Skin epidermis (tissue), 12 donors: ENCODE measurements at regions not wholly inside any gene's neighbourhood (a gene's known extent, or its start where the extent isn't known, plus 50 kb on each side); places are given as distances from the start of the nearest gene placed in this dataset.

ENCODE experiments used
- H3K27ac ChIP-seq, 21 experiments: fragments of 200-600 bp; sonication (generic) in 11 of 21; one replicate each; pipeline ENCODE4 v1.5.0; 2020; ENCODE audit warnings: mild to moderate bottlenecking in 3 of 21, inconsistent platforms in 2 of 21, moderate library complexity in 2 of 21
- H3K4me3 ChIP-seq, 7 experiments: fragments of 200-600 bp; sonication (generic) in 2 of 7; one replicate each; pipeline ENCODE4 v1.5.0; 2020; ENCODE audit warnings: inconsistent platforms in 2 of 7, mild to moderate bottlenecking in 2 of 7, moderate library complexity in 1 of 7

DNA sequence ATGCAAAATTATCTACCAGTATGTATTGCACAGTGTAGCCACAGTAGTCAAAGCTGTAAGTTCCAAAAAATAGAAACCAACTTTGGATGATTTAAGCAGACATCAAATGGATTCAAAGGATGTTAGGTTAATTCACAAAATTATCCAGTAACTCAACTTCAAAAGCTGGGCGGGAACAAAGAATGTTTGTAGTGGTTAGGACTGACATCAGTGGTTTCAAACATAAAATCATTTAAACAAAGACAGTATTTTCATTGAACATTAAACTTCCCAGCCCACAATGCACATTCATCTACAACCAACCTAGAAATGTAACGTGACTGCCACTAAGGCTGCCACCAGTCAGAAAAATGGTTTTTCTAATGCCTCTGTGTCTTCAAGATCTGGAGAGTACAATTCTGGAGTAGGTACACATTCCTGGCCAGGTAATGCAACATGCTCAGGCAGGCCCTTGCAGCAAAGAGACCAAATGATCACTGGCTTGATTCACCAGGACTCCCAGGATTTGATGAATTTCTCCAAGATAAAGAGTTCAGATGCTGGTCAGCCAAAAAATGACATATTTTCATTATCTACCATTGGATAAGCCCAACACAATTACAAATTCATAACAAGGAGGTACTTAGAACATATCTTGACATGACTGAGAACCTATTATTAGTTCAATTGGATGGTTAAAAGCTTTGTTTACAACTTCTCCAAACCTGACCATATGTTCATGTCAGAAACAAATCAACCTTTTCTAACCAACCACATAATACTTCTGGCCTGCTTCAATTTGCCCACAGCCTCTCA lies 189.8 kb upstream of the CNTN4 start:
- no peak overlapping the region for H3K27ac ChIP-seq
- H3K4me3 ChIP-seq = no peak overlapping the region

DNA sequence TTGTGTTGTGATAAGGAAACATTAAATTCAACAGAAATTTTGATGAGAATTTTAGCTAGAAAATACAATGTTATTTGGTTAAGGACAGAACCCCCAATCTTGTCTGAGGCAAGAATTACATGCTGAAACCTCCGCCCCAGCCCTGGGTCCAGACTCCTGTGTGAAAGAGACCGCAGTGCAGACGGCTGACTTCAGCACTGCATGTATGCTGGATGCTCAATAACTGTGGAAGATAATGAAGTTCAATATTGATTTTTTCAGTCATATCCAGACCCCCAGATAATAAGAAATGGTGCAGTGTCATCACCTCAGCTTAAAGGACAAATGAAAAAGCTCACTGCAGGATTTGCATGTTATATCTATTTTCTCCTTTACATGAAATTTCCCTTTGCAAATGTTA lies 188.3 kb upstream of the CNTN4 start:
- no peak overlapping the region for H3K4me3 ChIP-seq
- H3K27ac ChIP-seq = no peak overlapping the region

DNA sequence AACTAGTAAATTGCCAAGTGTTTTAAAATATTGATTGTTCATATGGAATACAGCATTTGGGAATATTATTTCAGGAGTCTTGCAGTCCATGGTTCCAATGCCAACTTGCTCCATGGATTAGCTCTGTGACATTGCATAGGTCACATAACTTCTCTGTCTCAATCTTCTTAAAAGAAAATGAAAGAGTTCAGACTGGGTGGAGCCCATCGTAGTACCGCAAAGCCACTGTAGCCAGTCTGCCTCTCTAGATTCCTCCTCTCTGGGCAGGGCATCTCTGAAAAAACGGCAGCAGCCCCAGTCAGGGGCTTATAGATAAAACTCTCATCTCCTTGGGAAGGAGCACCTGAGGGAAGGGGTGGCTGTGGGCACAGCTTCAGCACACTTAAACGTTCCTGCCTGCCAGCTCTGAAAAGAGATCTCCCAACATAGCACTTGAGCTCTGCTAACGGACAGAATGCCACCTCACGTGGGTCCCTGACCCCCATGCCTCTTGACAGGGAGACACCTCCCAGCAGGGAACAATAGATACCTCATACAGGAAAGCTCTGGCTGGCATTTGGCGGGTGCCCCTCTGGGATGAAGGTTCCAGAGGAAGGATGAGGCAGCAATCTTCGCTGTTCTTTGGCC lies 168.8 kb upstream of the CNTN4 start:
- Histone ChIP-seq H3K27ac (no peak overlapping the region), H3K4me3 (no peak overlapping the region)

DNA sequence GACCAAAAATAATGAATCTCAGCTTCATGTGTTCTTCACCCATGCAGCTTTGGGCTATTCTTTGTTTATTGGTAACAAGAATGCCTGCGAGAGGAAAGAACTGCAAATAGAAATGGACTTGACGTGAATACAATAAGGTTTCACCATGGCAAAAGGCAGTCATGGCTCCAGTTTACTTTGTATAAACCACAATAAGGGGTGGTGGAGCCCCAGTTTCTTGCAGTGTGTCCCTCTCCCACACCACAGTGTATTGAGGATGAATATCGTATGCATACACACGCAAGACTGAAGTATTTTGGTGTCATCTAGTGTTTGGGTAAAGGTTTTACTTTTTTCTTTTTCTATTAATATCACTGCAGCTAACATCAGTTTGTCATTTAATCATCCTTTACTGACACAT lies 159.7 kb upstream of the CNTN4 start:
- no peak overlapping the region for H3K4me3 ChIP-seq

DNA sequence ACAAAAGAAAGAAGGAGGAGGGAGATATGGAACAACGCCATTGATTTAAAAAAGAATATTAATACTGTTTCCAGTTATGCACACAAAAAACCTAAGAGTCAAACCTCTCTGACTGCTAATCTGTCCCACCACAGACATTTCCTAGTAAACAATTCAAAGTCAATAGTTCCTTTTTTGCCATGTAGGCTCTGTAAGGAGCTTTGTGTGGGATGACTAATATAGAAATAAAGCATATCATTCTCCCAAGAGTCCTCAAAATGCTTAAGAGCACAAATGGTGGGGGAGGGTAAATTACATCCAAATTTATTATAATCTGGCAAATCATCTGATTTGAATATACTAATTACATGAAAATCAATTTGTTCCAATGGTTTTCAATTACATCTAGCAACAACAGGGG lies 155.9 kb upstream of the CNTN4 start:
- Histone ChIP-seq H3K4me3 (no peak overlapping the region), H3K27ac (no peak overlapping the region)

More for the DNA sequence above, 159.7 kb upstream of the CNTN4 start:
- H3K27ac ChIP-seq = peak overlapping the region in 1 of 21 experiments; percentile 44

DNA sequence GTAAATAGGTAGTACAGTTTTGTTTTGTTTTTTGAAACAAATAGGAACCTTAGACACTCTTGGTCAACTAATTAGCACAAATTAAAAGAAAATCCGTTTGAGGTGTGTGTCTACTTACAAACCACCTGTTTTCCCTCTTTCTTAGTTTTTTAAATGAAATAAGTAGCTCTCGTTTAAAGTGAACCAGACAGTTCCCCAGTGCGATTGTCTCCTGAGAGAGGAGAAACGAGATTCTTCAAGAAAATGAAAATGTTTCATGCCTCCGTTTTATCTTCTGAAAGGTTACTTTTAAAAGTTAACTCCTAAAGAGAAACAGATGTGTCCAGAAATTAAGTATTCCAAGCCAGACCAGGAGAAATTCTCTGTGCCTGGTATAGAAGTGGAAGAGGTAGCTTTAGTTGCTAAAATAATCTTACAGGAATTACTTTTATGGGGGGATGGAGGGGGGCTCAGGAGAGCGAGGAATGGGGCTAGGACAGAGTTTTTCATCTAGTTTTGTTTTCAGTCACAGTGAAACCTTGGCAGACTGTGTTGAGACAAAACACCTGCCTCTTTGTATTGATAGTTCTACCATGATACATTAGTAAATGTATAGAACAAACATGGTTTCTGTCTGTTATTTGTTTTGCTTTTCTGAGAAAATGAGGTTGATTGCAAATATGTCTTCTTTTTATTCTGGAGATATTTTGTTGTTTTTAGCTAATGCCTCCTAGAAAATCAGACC lies 155.1 kb upstream of the CNTN4 start:
- H3K4me3 ChIP-seq = no peak overlapping the region
- no peak overlapping the region for H3K27ac ChIP-seq

DNA sequence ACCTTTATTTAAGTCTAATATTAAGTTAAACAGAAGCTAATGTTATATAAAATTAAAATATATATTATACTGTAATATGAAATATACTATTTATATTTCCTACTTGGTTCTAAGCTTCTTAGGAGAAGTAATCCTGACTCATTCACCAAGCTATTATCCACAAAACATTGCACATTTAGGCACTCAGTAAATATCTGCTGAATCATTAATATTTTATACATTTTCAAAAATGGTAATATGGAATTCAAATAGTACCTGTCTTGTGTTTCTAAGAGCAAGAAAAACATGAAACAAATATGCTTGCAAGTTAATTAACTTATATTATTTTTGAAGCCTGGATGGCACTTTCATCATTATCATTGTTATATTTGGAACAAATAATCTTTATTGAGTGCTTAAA lies 153.0 kb upstream of the CNTN4 start:
- Histone ChIP-seq H3K27ac (no peak overlapping the region), H3K4me3 (no peak overlapping the region)

DNA sequence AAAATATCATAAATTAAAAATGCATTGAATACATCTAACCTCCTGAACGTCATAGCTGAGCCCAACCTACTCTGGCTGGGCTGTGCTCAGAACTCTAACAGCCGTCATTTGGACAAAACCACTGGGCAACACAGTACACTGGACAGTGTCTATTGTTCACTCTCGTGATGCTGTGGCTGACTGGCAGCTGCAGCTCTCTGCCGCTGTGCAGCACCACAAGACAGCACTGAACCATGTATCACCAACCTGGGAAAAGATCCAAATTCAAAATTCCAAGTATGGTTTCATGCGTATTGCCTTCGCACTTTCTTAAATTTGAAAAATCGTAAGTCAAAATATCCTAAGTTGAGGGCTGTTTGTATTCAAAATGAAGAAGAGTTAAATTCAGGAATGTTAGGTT lies 145.1 kb upstream of the CNTN4 start:
- no peak overlapping the region for H3K27ac ChIP-seq
- no peak overlapping the region for H3K4me3 ChIP-seq

DNA sequence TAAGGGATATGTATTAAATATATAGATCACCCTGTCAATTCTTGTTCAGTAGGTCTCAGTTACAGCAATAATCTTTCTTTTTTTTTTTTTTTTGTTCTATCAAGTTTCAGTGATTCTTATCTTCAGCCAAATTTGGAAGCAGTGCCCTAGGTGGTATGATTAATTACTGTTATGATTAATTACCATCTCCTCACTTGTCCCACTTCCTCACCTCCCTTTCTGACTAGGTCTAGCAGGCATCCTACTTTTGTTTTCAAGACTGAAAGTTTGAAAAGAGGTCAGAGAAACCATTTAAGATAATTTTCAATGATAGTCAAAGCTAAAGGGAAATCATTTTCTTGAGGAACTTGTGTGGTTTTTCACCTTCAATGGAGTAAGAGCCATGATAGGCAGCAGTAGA lies 144.0 kb upstream of the CNTN4 start:
- H3K4me3 ChIP-seq = no peak overlapping the region
- H3K27ac ChIP-seq = no peak overlapping the region

DNA sequence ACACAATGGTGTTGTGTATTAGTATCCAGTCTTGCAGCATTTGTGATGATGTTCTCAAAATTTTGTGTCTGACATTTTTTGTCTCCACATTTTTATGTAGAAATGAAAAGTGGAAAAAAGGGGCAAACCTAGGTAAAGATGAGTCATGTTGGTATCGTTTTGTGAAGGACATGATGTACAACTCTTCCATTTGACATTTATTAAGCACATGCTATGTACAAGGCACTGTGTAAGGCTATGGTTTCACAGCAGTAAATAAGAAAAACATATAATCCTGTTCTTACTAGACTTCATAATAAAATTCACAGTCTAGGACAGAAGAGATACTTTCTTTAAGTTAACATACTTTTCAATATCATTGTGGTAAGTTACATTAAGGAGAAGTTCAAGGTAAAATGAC lies 143.5 kb upstream of the CNTN4 start:
- H3K27ac ChIP-seq = no peak overlapping the region
- no peak overlapping the region for H3K4me3 ChIP-seq

DNA sequence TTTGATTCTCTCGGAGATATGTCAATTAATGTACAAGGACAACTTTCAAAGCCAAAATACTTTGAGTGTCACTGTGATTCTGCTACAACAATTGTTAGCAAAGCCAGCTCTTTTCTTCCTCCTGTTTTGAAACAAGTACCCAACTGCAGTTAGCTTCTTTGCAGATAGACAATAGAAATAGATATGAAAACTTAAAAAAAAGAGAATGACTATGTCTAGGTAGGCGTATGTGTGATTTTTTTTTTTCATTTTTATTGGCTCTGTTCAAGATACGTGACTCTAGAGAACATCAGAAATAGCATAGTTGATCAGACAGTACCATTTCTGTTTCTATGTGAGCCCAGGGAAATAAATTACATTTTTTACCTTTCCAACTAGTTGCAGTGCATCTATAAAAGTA lies 142.9 kb upstream of the CNTN4 start:
- no peak overlapping the region for H3K27ac ChIP-seq

DNA sequence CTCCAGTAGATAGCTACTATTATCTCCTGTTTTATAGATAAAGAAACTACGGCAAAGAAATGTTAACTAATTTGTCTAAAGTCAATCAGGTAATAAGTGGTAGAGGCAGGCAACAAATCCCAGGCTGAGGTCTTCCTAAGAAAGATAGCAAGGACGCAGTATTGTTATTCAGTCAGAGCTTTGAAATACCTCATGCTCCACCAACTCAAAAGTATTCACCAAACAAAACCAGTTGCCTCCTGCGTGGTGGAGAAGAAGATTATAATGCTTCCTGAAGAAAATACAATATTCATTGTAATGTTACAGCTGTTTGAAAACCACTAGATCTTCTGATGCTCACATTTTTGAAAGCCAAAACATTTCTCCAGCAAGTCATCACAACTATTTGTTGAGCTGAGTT lies 138.2 kb upstream of the CNTN4 start:
- Histone ChIP-seq H3K4me3 (no peak overlapping the region), H3K27ac (no peak overlapping the region)

More for the DNA sequence above, 142.9 kb upstream of the CNTN4 start:
- no peak overlapping the region for H3K4me3 ChIP-seq

DNA sequence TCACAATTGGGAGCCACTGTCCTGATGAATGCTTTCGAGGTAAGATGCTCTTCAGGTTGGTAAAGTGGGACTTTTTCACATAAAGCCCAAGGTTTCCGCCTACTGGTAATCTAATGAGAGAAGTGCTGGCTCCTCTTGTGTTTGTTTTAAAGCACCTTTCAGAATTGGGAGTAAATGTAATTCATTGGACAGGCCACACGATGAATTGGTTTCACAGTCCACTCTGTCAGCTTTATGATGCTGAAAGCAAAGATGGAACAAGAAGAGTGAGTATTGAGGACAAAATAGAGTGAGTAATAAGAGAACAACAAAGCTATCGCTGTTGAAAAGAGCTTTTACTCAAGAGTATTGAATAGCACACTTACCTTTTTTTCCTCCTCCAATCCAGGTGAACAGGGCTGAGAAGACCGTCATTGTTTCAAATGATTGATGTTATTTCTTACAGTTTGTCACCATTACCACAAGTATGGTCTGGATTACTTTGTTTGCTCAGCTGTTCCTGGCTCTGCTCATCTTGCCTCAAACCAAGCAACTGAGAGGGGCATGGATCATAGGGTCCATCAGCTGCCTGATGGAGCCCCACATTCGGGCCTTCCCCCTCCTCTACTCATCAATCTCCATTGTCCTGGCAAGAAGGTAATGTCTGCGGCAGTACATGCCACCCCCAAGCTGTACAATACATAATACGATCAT lies 136.1 kb upstream of the CNTN4 start:
- H3K27ac ChIP-seq = no peak overlapping the region
- H3K4me3 ChIP-seq = no peak overlapping the region

DNA sequence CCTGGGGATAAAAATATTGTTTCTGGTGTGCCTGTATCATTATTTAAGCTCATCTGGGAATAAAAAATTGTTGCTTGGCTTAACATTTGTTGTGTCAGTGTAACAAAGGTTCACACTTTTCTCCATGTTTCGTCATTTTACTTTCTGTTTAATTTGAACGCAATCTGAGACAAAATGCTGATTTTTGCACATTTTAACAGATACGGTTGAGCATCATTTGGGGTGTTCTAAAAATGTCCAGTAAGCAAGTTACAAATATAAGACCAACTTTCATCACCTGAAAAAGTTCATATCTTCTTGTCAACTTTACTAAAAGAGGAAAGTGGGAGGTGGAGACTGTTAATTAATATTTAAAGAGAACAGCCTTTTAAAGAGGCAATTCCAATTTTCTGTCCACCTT lies 134.8 kb upstream of the CNTN4 start:
- no peak overlapping the region for H3K4me3 ChIP-seq
- no peak overlapping the region for H3K27ac ChIP-seq

DNA sequence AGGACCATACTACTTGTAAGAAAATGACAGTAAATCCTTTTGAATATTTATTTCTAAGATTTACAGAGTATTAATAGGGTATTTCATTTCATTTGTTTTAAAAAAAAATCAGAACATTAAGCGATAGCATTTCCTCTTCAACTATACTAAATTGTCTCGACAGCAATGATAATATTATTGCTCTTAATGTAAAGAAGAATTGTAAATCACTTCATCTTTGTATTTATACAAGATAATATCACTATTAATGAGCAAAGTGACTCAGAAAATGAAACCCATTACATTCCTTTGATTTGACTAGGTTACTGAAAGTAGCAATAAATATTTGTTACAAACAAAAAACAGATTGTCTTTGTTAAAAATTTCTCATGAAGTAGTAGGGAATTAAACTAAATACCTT lies 131.1 kb upstream of the CNTN4 start:
- H3K27ac ChIP-seq = no peak overlapping the region
- no peak overlapping the region for H3K4me3 ChIP-seq

DNA sequence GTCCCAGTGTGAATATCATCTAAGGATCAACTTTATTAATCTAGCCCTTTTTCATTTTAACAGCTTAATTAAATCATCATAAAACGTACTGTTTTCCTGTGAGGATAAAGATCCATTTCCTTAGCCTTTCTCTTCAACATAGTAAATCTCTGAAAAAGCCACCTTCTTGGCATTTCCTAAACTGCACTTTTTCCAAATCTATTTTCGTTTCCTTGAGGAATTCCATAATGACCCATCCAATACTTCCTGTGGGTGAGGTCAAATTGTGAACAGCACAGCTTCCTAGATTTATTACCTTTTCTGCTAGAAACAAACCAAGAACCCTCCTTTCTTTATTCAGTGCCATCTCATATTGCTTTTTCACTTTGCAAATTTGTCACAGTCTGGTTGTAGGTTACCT lies 129.4 kb upstream of the CNTN4 start:
- Histone ChIP-seq H3K4me3 (no peak overlapping the region), H3K27ac (no peak overlapping the region)

DNA sequence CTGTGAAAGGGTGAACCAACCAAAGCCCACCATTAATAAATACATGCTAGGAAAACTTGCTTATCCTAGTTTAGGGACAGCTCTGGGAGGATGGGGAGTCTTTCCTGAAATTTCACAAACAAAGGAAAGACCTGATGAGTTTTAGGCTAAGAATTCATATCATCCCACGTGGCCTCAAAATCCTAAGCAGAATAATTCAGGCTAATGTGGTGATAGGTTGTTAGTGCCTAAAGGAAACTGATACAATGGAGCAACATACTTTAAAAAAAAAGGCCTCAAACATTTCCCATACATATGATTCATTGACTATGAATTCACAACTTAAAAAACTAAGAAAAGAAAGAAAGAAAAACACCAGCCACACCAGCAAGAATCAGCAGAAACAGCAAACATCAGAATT lies 126.9 kb upstream of the CNTN4 start:
- Histone ChIP-seq H3K4me3 (no peak overlapping the region), H3K27ac (peak overlapping the region in 1 of 21 experiments; percentile 51)

DNA sequence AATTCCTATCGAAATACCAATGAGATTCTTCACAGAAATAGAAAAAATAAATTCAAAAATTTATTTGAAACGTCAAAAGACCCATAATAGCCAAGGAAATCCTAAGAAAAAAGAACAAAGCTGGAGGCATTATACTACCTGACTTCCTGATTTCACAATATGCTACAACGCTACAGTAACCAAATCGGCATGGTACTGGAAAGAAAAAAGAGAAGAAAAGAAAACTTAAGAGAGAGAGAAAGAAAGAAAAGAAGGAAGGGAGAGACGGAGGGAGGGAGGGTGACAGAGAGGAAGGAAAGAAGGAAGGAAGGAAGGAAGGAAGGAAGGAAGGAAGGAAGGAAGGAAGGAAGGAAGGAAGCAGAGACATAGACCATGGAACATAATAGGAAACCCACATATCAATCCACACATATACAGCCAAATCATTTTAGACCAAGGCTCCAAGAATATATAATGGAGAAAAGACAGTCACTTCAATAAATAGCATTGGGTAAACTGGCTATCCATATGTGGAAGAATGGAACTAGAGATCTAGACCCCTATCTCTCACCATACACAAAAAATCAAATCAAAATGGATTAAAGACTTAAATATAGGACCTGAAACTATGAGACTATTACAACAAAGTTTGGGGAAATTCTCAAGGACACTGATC lies 118.6 kb upstream of the CNTN4 start:
- no peak overlapping the region for H3K27ac ChIP-seq
- no peak overlapping the region for H3K4me3 ChIP-seq

DNA sequence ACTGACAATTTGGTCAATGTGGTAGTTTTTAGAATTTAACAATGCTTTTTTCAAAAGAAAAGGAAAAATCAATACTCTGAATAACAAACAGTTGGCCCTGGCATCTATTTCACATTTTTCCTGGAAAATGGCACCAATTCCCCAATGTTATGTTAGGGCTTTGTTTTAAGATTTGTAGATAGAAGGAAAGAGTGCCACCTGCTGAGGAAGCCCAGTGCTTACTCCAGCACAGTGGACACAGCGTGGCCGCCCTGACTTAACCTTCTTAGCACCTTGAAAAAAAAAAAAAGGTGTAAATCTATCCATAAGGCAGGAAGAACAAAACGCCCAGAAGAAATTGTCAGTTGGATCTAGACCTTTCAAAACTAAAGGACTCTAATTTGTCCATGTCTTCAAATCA lies 110.7 kb upstream of the CNTN4 start:
- Histone ChIP-seq H3K4me3 (no peak overlapping the region), H3K27ac (no peak overlapping the region)

DNA sequence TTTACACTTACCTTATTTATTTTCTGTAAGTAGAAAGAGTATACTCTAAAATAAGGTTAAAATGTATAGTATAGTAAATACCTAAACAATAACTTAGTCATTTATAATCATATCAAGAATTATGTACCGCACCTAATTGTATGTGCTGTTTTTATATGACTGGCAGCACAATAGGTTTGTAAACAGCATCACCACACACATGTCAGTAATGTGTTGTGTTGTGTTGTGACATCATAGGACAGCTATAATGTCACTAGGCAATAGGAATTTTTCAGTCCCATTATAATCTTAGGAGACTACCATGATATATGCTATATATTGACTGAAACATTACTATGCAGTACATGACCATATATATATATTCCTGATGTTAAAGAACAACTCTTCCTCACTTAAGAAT lies 99.9 kb upstream of the CNTN4 start:
- Histone ChIP-seq H3K4me3 (no peak overlapping the region), H3K27ac (no peak overlapping the region)
